Mesodermal cell (in vitro differentiated cells): ENCODE measurements at regions not wholly inside any gene's neighbourhood (a gene's known extent, or its start where the extent isn't known, plus 50 kb on each side); places are given as distances from the start of the nearest gene placed in this dataset.

Experiments
- H3K27ac ChIP-seq: 2 replicates; pipeline ENCODE4 v1.7.0; 2013; ENCODE audit warnings: mild to moderate bottlenecking, low read depth, low read length, moderate library complexity; ENCODE audit not compliant: severe bottlenecking
- H3K36me3 ChIP-seq: 2 replicates; pipeline ENCODE4 v1.7.1; 2013; ENCODE audit warnings: mild to moderate bottlenecking, low read length, moderate library complexity; ENCODE audit not compliant: control insufficient read depth, insufficient read depth
- H3K4me1 ChIP-seq: one replicate; pipeline ENCODE4 v1.7.1; 2013; ENCODE audit warnings: mild to moderate bottlenecking, low read length; ENCODE audit not compliant: insufficient read depth, control insufficient read depth, poor library complexity, severe bottlenecking
- H3K4me3 ChIP-seq: 2 replicates; pipeline ENCODE4 v1.7.0; 2013; ENCODE audit warnings: low read length, control low read depth, mild to moderate bottlenecking; ENCODE audit not compliant: insufficient read depth, poor library complexity, severe bottlenecking; ENCODE audit errors: extremely low read depth
- H3K9me3 ChIP-seq: 2 replicates; pipeline ENCODE4 v1.7.1; 2013; ENCODE audit warnings: mild to moderate bottlenecking, low read length, moderate library complexity; ENCODE audit not compliant: control insufficient read depth
- WGBS, 2 experiments: methylation state at CpG; one replicate each; pipeline ENCODE4 v1.1.5; 2013; ENCODE audit warnings: missing lambda C conversion rate in 2 of 2; ENCODE audit not compliant: insufficient coverage in 2 of 2; 5-methylcytosine and 5-hydroxymethylcytosine counted together

- H3K4me3 ChIP-seq = no peak overlapping the region
- no peaks in the 10 kb centered on the region for H3K36me3 ChIP-seq
- no peaks in the 10 kb centered on the region for H3K4me1 ChIP-seq
- H3K27ac ChIP-seq = no peak overlapping the region
- no peaks in the 10 kb centered on the region for H3K9me3 ChIP-seq
Measured at GRCh38 chr12:30437616-30438015, 258.1 kb downstream of the IPO8 start.

GRCh38 chr12:30437044-30437443 is 258.6 kb downstream of the IPO8 start:
- no peak overlapping the region for H3K4me3 ChIP-seq
- H3K4me1 ChIP-seq = no peaks in the 10 kb centered on the region
- no peaks in the 10 kb centered on the region for H3K36me3 ChIP-seq
- WGBS, 2 experiments = 62 to 67% methylated on average over 3 of the region's 5 CpGs
- H3K27ac ChIP-seq = no peak overlapping the region
- no peaks in the 10 kb centered on the region for H3K9me3 ChIP-seq

DNA sequence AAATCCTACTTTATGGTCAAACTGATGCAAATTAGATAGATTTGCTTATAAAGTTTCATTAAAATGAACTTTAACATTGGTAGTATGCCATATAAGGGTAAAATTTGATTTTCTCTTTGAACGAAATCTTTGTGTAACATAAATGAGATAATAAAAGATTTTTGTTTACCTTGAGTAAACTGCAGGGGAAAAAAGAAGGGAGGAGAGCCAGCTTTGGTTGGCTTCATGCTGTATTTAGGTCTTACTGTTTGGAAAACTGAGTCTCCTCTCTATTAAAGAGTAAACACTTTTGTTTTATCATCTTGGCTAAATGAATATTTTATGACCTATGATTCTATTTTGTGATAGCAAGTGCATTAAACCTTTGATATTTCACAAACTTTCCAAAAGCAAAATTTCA is 267.6 kb downstream of the IPO8 start:
- H3K27ac ChIP-seq = no peak overlapping the region
- H3K4me3 ChIP-seq = no peak overlapping the region
- no CpG with 5 or more reads among the region's 1 CpG for WGBS, 2 experiments

DNA sequence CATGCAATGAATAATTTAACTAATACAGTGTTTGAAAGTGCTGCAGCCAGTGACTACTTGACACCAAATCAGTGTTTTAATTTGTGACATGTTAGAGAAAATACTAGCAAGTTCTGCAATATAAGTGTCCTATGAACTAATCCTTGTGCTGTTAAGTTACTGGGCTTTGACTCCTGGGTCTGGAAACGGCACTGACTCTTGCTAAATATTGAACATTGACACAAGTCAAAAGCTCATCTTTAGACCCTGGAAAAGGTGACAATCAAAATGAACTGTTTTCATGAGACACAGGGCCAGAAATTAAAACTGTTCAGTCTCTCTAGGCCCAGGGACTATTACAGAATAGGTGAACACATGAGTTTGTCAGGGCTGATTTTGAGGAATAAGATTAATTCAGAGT is 268.1 kb downstream of the IPO8 start:
- WGBS, 2 experiments = 67 to 78% methylated on average over 1 of the region's 1 CpG
- no peak overlapping the region for H3K27ac ChIP-seq
- no peaks in the 10 kb centered on the region for H3K4me1 ChIP-seq
- H3K36me3 ChIP-seq = no peaks in the 10 kb centered on the region
- H3K4me3 ChIP-seq = no peak overlapping the region
- H3K9me3 ChIP-seq = peaks cover 25% of the 10 kb centered on the region

More for the DNA sequence above, 267.6 kb downstream of the IPO8 start:
- Histone ChIP-seq H3K4me1 (no peaks in the 10 kb centered on the region), H3K36me3 (no peaks in the 10 kb centered on the region), H3K9me3 (peaks cover 19% of the 10 kb centered on the region)

- no peaks in the 10 kb centered on the region for H3K4me1 ChIP-seq
- WGBS, 2 experiments = 86 to 100% methylated on average over 1 to 2 of the region's 3 CpGs
- no peaks in the 10 kb centered on the region for H3K36me3 ChIP-seq
- H3K27ac ChIP-seq = no peak overlapping the region
- peaks cover 26% of the 10 kb centered on the region for H3K9me3 ChIP-seq
- H3K4me3 ChIP-seq = no peak overlapping the region
Measured at GRCh38 chr12:30425445-30425844, 270.2 kb downstream of the IPO8 start.

DNA sequence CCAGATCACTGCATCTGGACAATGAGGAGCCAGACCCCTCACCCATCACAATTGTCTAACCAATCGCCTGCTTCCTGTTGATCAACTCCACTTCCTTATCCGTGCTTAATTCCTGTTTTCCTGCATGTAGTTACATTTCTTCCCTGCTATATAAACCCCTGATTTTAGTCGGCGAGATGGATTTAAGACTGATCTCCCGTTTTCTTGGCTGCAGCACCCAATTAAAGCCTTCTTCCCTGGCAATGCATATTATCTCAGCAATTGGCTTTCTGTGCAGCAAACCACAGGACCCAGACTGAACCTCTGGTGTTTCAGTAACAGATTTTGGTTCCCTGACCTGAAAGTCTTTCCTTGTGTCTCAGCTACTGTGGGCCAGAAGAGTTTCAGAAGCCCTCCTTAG is 272.3 kb downstream of the IPO8 start:
- Histone ChIP-seq H3K4me3 (no peak overlapping the region), H3K4me1 (peaks cover under 1% of the 10 kb centered on the region), H3K9me3 (peaks cover 31% of the 10 kb centered on the region), H3K27ac (no peak overlapping the region), H3K36me3 (no peaks in the 10 kb centered on the region)
- whole genome bisulfite sequencing, 2 experiments = 82 to 88% methylated on average over 5 of the region's 5 CpGs

GRCh38 chr12:30422844-30423243 is 272.8 kb downstream of the IPO8 start:
- Histone ChIP-seq H3K27ac (no peak overlapping the region), H3K36me3 (no peaks in the 10 kb centered on the region), H3K4me3 (no peak overlapping the region), H3K4me1 (peaks cover 3% of the 10 kb centered on the region), H3K9me3 (peaks cover 31% of the 10 kb centered on the region)
- 80% methylated on average over 1 of the region's 1 CpG for WGBS, 2 experiments

GRCh38 chr12:30420561-30420960 is 275.1 kb downstream of the IPO8 start:
- peaks cover 22% of the 10 kb centered on the region for H3K9me3 ChIP-seq
- H3K4me1 ChIP-seq = peaks cover 7% of the 10 kb centered on the region
- no peaks in the 10 kb centered on the region for H3K36me3 ChIP-seq
- H3K4me3 ChIP-seq = no peak overlapping the region
- H3K27ac ChIP-seq = no peak overlapping the region
- WGBS, 2 experiments = no CpG with 5 or more reads among the region's 3 CpGs

DNA sequence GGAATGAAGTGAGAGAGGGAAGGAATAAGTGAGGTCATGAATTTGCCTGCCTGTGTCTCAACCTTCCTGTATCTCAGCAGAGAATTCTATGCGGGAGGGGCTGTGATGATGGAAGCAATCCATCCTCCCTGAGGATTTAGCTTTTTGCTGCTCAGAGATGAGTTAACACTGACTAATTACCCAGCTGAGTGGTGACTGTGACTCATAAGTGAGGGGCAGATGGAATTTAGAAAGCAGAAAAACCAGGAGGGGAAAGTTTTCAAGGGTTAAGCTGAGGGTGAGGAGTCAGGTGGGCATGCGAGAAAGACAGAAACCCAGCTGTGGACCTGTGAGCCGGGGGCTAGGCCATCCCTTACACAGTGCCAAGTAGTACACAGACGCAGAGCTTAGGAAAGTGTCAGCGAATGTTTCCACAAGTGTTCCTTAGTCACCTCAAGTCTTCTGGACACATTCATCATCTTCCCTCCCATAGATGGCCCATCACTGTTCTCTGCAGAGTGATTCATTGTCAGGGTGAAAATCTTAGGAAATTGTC is 277.9 kb downstream of the IPO8 start:
- Histone ChIP-seq H3K4me1 (peaks cover 7% of the 10 kb centered on the region), H3K4me3 (no peak overlapping the region), H3K36me3 (no peaks in the 10 kb centered on the region), H3K9me3 (peaks cover 8% of the 10 kb centered on the region), H3K27ac (no peak overlapping the region)
- WGBS, 2 experiments = 85 to 86% methylated on average over 4 to 5 of the region's 5 CpGs

DNA sequence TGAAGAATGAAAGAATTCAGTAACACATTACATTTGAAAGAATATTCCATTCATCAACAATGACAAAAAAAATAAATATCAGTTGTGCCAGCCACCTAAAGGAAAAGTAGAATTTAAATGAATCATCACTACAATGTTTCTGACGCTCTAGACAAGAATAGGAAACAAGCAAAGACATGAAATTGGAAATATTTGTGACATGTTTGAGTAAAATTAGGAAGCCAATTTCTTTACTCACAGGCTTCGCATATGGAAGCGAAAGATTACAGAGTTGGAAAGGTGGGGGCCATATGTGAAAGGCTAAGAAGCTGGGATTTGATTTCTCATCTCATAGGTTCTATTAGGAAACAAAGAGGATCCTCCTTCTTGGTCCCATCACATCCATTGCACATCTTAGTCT is 279.0 kb downstream of the IPO8 start:
- Histone ChIP-seq H3K4me3 (no peak overlapping the region), H3K9me3 (peaks cover 4% of the 10 kb centered on the region), H3K36me3 (no peaks in the 10 kb centered on the region), H3K4me1 (peaks cover 7% of the 10 kb centered on the region), H3K27ac (no peak overlapping the region)
- WGBS, 2 experiments = 100% methylated on average over 1 of the region's 3 CpGs; no CpG with 5 or more reads in 1 of the 2 experiments

GRCh38 chr12:30415777-30416176 is 279.9 kb downstream of the IPO8 start:
- peaks cover 4% of the 10 kb centered on the region for H3K9me3 ChIP-seq
- no peak overlapping the region for H3K4me3 ChIP-seq
- H3K36me3 ChIP-seq = no peaks in the 10 kb centered on the region
- no peak overlapping the region for H3K27ac ChIP-seq
- WGBS, 2 experiments = 78 to 84% methylated on average over 4 of the region's 4 CpGs
- peaks cover 7% of the 10 kb centered on the region for H3K4me1 ChIP-seq
